KBM-7 (cell line): ENCODE measurements at regions not wholly inside any gene's neighbourhood (a gene's known extent, or its start where the extent isn't known, plus 50 kb on each side); places are given as distances from the start of the nearest gene placed in this dataset.
"Not testable (repeated sequence)": the region's sequence is repeated elsewhere in the genome, so short reads cannot be mapped to it uniquely, and the experiment has no call there.

Experiments used
- DNase-seq: peaks from one replicate; pipeline ENCODE4 v3.0.0-alpha.2; 2015
- in situ Hi-C: fragments of 300-500 bp; cut with MboI; formaldehyde crosslinking; loops from 2 replicates; pipeline ENCODE4 v1.14.3; 2020; ENCODE audit warnings: low sequenced_read_pairs, low pct_unique_long_range_greater_than_20kb, mixed read lengths

- in situ Hi-C loops = no loop called here
Measured at GRCh38 chr20:56762829-56763228, 133.7 kb downstream of the TFAP2C start.

DNA sequence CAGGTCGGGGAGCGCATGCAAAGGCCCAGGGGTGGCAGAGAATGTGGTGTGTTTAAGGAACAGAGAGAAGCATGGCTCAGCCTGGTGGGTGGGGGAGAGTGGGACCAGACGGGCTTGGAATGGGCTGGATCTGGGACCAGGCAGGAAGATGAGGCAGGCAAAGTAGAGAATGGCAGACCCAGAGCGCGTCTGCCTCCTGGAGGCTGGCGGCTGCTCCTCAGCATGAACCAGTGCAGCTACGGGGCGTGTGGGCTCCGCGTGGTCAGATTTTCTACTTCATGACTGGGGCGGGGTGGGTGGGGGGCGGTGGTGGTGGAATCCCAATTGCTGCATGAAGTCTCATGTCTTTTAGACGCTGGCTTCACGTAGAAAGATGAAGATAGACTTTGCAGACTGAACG, 135.6 kb downstream of the TFAP2C start:
- in situ Hi-C loops = no loop called here
- no peak for DNase-seq

More at GRCh38 chr20:56762829-56763228, 133.7 kb downstream of the TFAP2C start:
- DNase-seq = no peak

GRCh38 chr20:56765172-56766073, 136.3 kb downstream of the TFAP2C start:
- in situ Hi-C loops = no loop called here
- DNase-seq = no peak

DNA sequence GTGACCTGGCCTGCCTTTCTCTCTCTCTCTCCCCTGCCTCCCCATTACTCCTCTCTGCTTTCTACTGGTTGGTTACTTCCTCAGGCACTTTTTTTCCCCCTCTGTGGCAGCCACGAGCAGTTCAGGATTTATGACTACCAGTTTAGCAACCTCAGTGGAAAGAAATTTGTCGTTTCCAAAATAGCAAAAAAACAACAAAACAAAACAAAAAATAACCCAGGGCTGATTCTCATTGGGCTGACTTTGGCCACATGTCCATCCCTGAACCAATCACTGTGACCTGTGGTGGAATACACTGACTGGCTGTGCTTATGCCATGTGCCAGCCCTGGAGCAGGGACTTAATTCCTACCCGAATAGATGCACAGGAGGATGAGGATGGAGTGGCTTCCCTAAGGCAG, 137.4 kb downstream of the TFAP2C start:
- DNase-seq = no peak
- in situ Hi-C loops = no loop called here

- in situ Hi-C loops = no loop called here
- no peak for DNase-seq
Measured at GRCh38 chr20:56769921-56770600, 141.0 kb downstream of the TFAP2C start.

- DNase-seq = no peak
- in situ Hi-C loops = no loop called here
Measured at GRCh38 chr20:56773749-56774148, 144.6 kb downstream of the TFAP2C start.

GRCh38 chr20:56774873-56775272, 145.8 kb downstream of the TFAP2C start:
- in situ Hi-C loops = no loop called here
- no peak for DNase-seq

DNA sequence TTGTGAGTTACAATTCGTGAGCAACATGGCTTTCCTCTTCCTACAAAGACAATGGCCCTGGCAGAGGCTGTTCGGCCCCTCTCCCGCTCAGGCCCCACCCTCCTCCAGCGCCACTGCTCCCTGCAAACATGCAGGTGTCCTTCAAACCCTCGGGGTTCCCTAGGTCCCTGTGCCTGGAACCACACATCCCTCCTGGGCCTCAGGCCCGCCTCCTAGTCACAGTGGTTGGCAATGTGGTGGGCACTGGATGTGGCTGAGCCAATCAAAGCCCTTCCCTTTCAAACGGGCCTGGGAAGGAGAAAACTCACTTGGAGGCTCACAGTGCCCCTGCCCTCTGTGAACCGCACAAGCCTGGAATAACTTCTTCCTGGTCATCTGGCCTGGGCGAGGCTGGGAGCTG, 147.2 kb downstream of the TFAP2C start:
- no peak for DNase-seq
- in situ Hi-C loops = no loop called here

- in situ Hi-C loops = no loop called here
- no peak for DNase-seq
Measured at GRCh38 chr20:56778765-56779195, 149.7 kb downstream of the TFAP2C start.

GRCh38 chr20:56779452-56780143, 150.5 kb downstream of the TFAP2C start:
- no peak for DNase-seq
- in situ Hi-C loops = no loop called here

- in situ Hi-C loops = no loop called here
- DNase-seq = no peak
Measured at GRCh38 chr20:56780266-56780665, 151.2 kb downstream of the TFAP2C start.

- in situ Hi-C loops = no loop called here
Measured at GRCh38 chr20:56781108-56781739, 152.1 kb downstream of the TFAP2C start.

DNA sequence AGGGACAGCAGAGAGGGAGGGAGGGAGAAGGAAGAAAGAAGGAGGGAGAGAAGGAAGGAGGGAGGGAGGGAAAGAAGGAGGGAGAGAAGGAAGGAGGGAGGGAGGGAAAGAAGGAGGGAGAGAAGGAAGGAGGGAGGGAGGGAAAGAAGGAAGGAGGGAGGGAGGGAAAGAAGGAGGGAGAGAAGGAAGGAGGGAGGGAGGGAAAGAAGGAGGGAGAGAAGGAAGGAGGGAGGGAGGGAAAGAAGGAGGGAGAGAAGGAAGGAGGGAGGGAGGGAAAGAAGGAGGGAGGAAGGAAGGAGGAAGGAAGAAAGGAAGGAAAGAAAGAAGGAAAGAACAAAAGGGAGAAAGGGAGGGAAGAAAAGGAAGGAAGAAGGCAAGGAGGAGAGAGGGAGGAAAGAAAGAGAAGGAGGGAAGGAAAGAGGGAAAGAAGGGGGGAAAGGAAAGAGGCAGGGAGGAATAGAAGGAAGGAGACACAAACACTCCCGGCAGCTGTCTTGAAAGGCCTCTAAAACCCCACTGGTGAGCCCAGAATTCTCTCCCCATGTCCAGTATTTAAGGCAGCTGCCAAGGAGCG, 153.0 kb downstream of the TFAP2C start:
- in situ Hi-C loops, DNase-seq: not testable (repeated sequence)

More at GRCh38 chr20:56781108-56781739, 152.1 kb downstream of the TFAP2C start:
- no peak for DNase-seq

DNA sequence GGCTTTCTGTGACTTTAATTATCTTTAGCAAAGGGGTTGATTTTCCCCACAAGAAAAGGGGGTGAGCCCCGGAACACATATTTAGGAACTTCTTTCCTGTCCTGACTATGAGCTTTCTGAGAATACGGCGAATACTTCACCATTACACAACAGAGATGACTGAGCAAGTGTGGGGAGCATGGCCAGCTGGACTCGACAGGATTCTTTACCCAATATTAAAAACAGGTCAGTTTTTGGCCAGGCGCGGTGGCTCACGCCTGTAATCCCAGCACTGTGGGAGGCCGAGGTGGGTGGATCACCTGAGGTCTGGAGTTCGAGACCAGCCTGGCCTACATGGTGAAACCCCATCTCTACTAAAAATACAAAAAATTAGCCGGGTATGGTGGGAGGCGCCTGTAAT, 153.7 kb downstream of the TFAP2C start:
- in situ Hi-C loops, DNase-seq: not testable (repeated sequence)

- DNase-seq = no peak
- in situ Hi-C loops = no loop called here
Measured at GRCh38 chr20:56783826-56784225, 154.7 kb downstream of the TFAP2C start.

DNA sequence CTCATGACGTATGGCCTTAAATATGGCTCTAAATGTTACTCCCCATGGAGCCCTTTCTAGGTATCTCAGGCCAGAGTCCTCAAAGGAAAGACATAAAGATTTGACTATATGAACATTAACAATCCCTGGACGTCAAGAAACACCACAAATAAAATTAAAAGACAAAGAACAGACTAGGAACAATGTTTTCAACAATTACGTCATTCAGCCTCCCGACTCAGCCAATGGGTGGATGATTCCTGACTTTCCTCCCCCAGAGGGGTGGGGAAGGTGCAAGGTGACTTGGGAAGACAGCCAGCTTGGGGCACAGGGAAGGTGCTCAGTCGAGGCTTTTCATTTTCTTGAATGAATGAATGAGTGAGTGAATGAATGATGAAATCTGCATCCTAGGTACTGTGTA, 157.4 kb downstream of the TFAP2C start:
- in situ Hi-C loops = no loop called here
- DNase-seq = no peak

- in situ Hi-C loops = no loop called here
Measured at GRCh38 chr20:56788041-56788670, 159.1 kb downstream of the TFAP2C start.

More at GRCh38 chr20:56788041-56788670, 159.1 kb downstream of the TFAP2C start:
- no peak for DNase-seq
